ENCODE measurements at regions not wholly inside any gene's neighbourhood (a gene's known extent, or its start where the extent isn't known, plus 50 kb on each side); places are given as distances from the start of the nearest gene placed in this dataset.

DNA sequence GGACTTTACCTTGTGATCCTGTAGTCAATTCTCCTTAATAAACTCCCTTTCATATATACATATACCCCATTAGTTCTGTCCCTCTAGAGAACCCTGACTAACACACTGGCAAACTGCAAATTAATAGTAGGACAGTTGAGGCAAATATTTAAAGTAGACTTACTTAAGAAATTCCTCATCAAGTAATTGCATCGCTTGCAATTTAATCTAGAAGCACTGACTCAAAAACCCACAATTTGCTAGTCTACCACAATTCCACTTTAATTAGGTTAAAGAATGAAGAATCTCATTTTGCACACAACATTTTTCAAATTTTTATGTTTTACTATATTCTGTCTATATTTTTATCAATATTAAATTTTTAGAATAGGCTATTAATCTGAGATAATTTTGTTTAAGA, 188.1 kb downstream of the PLOD2 start:
- H3K4me3 Mint-ChIP-seq = no peak overlapping the region
- TF ChIP-seq CTCF (conservative IDR thresholded peaks at IDR 0.05) = no peak
- no peaks in the 10 kb centered on the region for H3K36me3 Mint-ChIP-seq
- DNase-seq (ENCODE audit: extremely low spot score, unreplicated experiment) = no peak
- no peak overlapping the region for H3K27ac Mint-ChIP-seq
- H3K27me3 Mint-ChIP-seq = no peaks in the 10 kb centered on the region
- H3K4me1 Mint-ChIP-seq (ENCODE audit: unreplicated experiment) = no peaks in the 10 kb centered on the region
- H3K9me3 Mint-ChIP-seq = no peaks in the 10 kb centered on the region

- no peak overlapping the region for H3K27ac Mint-ChIP-seq
- DNase-seq (ENCODE audit: extremely low spot score, unreplicated experiment) = no peak
These were observed 179.9 kb downstream of the PLOD2 start for GRCh38 chr3:145981056-145981455.

DNA sequence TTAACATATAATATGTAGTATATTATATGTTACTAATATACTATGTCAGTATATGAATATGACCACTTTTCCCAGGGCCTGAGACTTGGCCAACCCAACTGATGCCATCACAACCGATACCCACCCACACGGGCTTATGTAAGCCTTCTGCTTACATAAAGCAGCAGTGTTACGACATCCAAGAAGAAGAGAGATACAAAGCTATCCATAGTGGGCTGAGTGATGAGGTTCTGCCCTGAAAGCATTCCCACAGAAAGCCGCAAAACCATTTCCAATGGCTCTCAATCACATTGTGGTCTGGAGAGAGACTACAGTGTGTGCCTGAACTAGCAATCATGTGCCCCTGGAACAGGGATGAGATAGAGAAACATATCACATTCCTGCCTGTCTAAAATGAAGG, 177.9 kb downstream of the PLOD2 start:
- no peak for TF ChIP-seq CTCF (conservative IDR thresholded peaks at IDR 0.05)
- Mint-ChIP-seq H3K27me3 (no peaks in the 10 kb centered on the region), H3K4me1 (ENCODE audit: unreplicated experiment) (no peaks in the 10 kb centered on the region), H3K9me3 (peaks cover 9% of the 10 kb centered on the region), H3K36me3 (no peaks in the 10 kb centered on the region), H3K27ac (no peak overlapping the region), H3K4me3 (no peak overlapping the region)
- DNase-seq (ENCODE audit: extremely low spot score, unreplicated experiment) = no peak

More at GRCh38 chr3:145981056-145981455, 179.9 kb downstream of the PLOD2 start:
- TF ChIP-seq CTCF (conservative IDR thresholded peaks at IDR 0.05) = no peak
- Mint-ChIP-seq H3K9me3 (peaks cover 9% of the 10 kb centered on the region), H3K4me1 (ENCODE audit: unreplicated experiment) (no peaks in the 10 kb centered on the region), H3K36me3 (no peaks in the 10 kb centered on the region), H3K4me3 (no peak overlapping the region), H3K27me3 (no peaks in the 10 kb centered on the region)
